B cell (primary cell): ENCODE measurements at regions not wholly inside any gene's neighbourhood (a gene's known extent, or its start where the extent isn't known, plus 50 kb on each side); places are given as distances from the start of the nearest gene placed in this dataset.

Experiments
- ATAC-seq: fragments of 200-7000 bp; cut with Tn5 transposase; one replicate; pipeline ENCODE4 v1.10.0; 2021; ENCODE audit warnings: low read depth, mild to moderate bottlenecking, moderate number of reproducible peaks, moderate library complexity
- CTCF ChIA-PET: fragments of 350-600 bp; sonication (Branson Sonifier 250); formaldehyde crosslinking; loops from one replicate; lab custom pipeline; 2021; ENCODE audit warnings: antibody characterized with exemption, inconsistent platforms; lab: Charles Lee
- POLR2A ChIA-PET: fragments of 350-600 bp; sonication (Branson Sonifier 250); formaldehyde crosslinking; loops from one replicate; lab custom pipeline; 2021; ENCODE audit warnings: antibody characterized with exemption; lab: Charles Lee
- DNase-seq: peaks from one replicate; pipeline ENCODE4 v3.0.0; 2013
- H2AFZ ChIP-seq: 2 replicates; pipeline ENCODE4 v1.6.1; 2012; ENCODE audit warnings: mild to moderate bottlenecking, low read depth, low read length; ENCODE audit not compliant: insufficient read depth, poor library complexity, severe bottlenecking
- H3K27ac ChIP-seq, 2 donors: 1 replicate in 1 of 2; 2 replicates in 1 of 2; pipeline ENCODE4 v1.5.1; 2012 to 2013; ENCODE audit warnings: low read length in 2 of 2, mild to moderate bottlenecking in 2 of 2, moderate library complexity in 1 of 2
- H3K27me3 ChIP-seq, 4 experiments: fragments of 200-600 bp in 1 of 4; sonication (generic) in 1 of 4; replicated peaks in 1 of 4; 1 replicate in 2 of 4; 2 replicates in 2 of 4; pipeline versions ENCODE4 v1.6.1 to v1.7.0; 2013 to 2016; ENCODE audit warnings: low read length in 3 of 4, mild to moderate bottlenecking in 2 of 4, mixed read lengths in 1 of 4, moderate library complexity in 1 of 4; ENCODE audit not compliant: insufficient read depth in 4 of 4, control insufficient read depth in 3 of 4; ENCODE audit errors: control extremely low read depth in 1 of 4
- H3K36me3 ChIP-seq, 2 experiments: replicated peaks in 1 of 2; 1 replicate in 1 of 2; 2 replicates in 1 of 2; pipeline versions ENCODE4 v1.6.1 to v1.7.1; 2013; ENCODE audit warnings: low read length in 1 of 2; ENCODE audit not compliant: insufficient read depth in 2 of 2, control insufficient read depth in 1 of 2; ENCODE audit errors: control extremely low read depth in 1 of 2, extremely low read depth in 1 of 2
- H3K4me1 ChIP-seq, 2 donors: fragments of 200-600 bp in 1 of 2; sonication (generic) in 1 of 2; 1 replicate in 1 of 2; 2 replicates in 1 of 2; pipeline versions ENCODE4 v1.5.1 to v1.6.1; 2013 to 2017; ENCODE audit warnings: low read length in 2 of 2; ENCODE audit not compliant: control insufficient read depth in 2 of 2, insufficient read depth in 2 of 2
- H3K4me2 ChIP-seq: replicated peaks from 2 replicates; pipeline ENCODE3; 2012; ENCODE audit warnings: mild to moderate bottlenecking, low read depth, low read length; ENCODE audit not compliant: poor library complexity, severe bottlenecking
- H3K4me3 ChIP-seq, 5 experiments: fragments of 200-600 bp in 1 of 5; sonication (generic) in 1 of 5; 1 replicate in 3 of 5; 2 replicates in 2 of 5; pipeline versions ENCODE4 v1.5.1 to v1.7.0; 2011 to 2016; ENCODE audit warnings: low read length in 4 of 5, mild to moderate bottlenecking in 4 of 5, low read depth in 2 of 5, control low read depth in 1 of 5, moderate library complexity in 1 of 5; ENCODE audit not compliant: insufficient read depth in 1 of 5; ENCODE audit errors: control extremely low read depth in 1 of 5, extremely low read depth in 1 of 5
- H3K79me2 ChIP-seq: fragments of 200-600 bp; sonication (generic); one replicate; pipeline ENCODE4 v1.6.0; 2016; ENCODE audit warnings: low read length; ENCODE audit not compliant: control insufficient read depth, insufficient read depth
- H3K9ac ChIP-seq: fragments of 200-600 bp; sonication (generic); 2 replicates; pipeline ENCODE4 v1.6.1; 2017; ENCODE audit warnings: mild to moderate bottlenecking, low read length, moderate library complexity
- H3K9me3 ChIP-seq, 3 donors: one replicate each; pipeline versions ENCODE4 v1.6.1 to v1.7.1; 2013; ENCODE audit warnings: low read length in 2 of 3; ENCODE audit not compliant: control insufficient read depth in 2 of 3, insufficient read depth in 1 of 3; ENCODE audit errors: control extremely low read depth in 1 of 3
- H4K20me1 ChIP-seq: 2 replicates; pipeline ENCODE4 v1.6.0; 2012; ENCODE audit warnings: mild to moderate bottlenecking, low read length; ENCODE audit not compliant: insufficient read depth, control insufficient read depth, poor library complexity, severe bottlenecking
- H3K27ac Mint-ChIP-seq: one replicate; pipeline ENCODE4 v1.8.0; 2021; ENCODE audit warnings: mixed read lengths
- H3K27me3 Mint-ChIP-seq: one replicate; pipeline ENCODE4 v1.8.0; 2021; ENCODE audit warnings: mixed read lengths
- H3K4me1 Mint-ChIP-seq: one replicate; pipeline ENCODE4 v1.8.0; 2021; ENCODE audit warnings: mixed read lengths
- H3K4me3 Mint-ChIP-seq: one replicate; pipeline ENCODE4 v1.8.0; 2021; ENCODE audit warnings: mixed read lengths
- H3K9me3 Mint-ChIP-seq: one replicate; pipeline ENCODE4 v1.8.0; 2022; ENCODE audit warnings: mixed read lengths; ENCODE audit not compliant: insufficient read depth
- CTCF ChIP-seq: fragments of 200-600 bp; IDR thresholded peaks from one replicate; pipeline ENCODE4 v1.8.0; 2022; ENCODE audit warnings: antibody characterized with exemption, mild to moderate bottlenecking
- EZH2 ChIP-seq: IDR thresholded peaks from 2 replicates; pipeline ENCODE4 v1.6.1; 2012; ENCODE audit warnings: borderline replicate concordance, low read depth, mild to moderate bottlenecking, moderate library complexity, low read length; ENCODE audit not compliant: insufficient read depth, poor library complexity, severe bottlenecking
- WGBS: methylation state at CpG from one replicate; pipeline ENCODE4 v1.1.5; 2013; ENCODE audit warnings: missing lambda C conversion rate; ENCODE audit not compliant: insufficient coverage; 5-methylcytosine and 5-hydroxymethylcytosine counted together
- intact Hi-C: fragments of 100-400 bp; cut with micrococcal nuclease; formaldehyde crosslinking; loops from one replicate; pipeline ENCODE4 v1.10.0; 2022

GRCh38 chr18:1480309-1480708, 575.6 kb downstream of the ADCYAP1 start:
- Histone ChIP-seq H3K27me3 (no peaks in the 10 kb centered on the region), H3K36me3 (no peaks in the 10 kb centered on the region), H3K9ac (no peak overlapping the region), H3K9me3 (peaks cover 0 to 4% (median 0%) of the 10 kb centered on the region in 3 donors), H3K4me2 (no peak overlapping the region), H2AFZ (no peak overlapping the region), H3K79me2 (no peaks in the 10 kb centered on the region), H3K4me1 (no peaks in the 10 kb centered on the region), H4K20me1 (no peaks in the 10 kb centered on the region), H3K4me3 (no peak overlapping the region), H3K27ac (no peak overlapping the region)
- CTCF ChIA-PET, result no interaction called here
- POLR2A ChIA-PET, result no interaction called here
- intact Hi-C loops, result no loop called here
- TF ChIP-seq CTCF, result no peak
- TF ChIP-seq EZH2, result no peak
- H3K27ac Mint-ChIP-seq, result no peak overlapping the region
- DNase-seq, result no peak
- H3K4me1 Mint-ChIP-seq, result no peaks in the 10 kb centered on the region
- H3K27me3 Mint-ChIP-seq, result no peaks in the 10 kb centered on the region
- no peak for ATAC-seq
- no CpG with 5 or more reads among the region's 2 CpGs for WGBS
- H3K4me3 Mint-ChIP-seq, result no peak overlapping the region
- no peaks in the 10 kb centered on the region for H3K9me3 Mint-ChIP-seq

- H3K27me3 Mint-ChIP-seq, result no peaks in the 10 kb centered on the region
- TF ChIP-seq CTCF (no peak), EZH2 (no peak)
- no peak overlapping the region for H3K4me3 Mint-ChIP-seq
- Histone ChIP-seq H3K9me3 (peaks cover 0 to 4% (median 0%) of the 10 kb centered on the region in 3 donors), H3K4me3 (no peak overlapping the region), H3K79me2 (no peaks in the 10 kb centered on the region), H3K4me1 (no peaks in the 10 kb centered on the region), H3K9ac (no peak overlapping the region), H3K36me3 (no peaks in the 10 kb centered on the region), H4K20me1 (no peaks in the 10 kb centered on the region), H3K4me2 (no peak overlapping the region), H3K27ac (no peak overlapping the region), H2AFZ (no peak overlapping the region), H3K27me3 (no peaks in the 10 kb centered on the region)
- ChIA-PET CTCF (no interaction called here), POLR2A (no interaction called here)
- DNase-seq (no peak), ATAC-seq (no peak)
- intact Hi-C loops, result no loop called here
- H3K9me3 Mint-ChIP-seq, result no peaks in the 10 kb centered on the region
- H3K4me1 Mint-ChIP-seq, result no peaks in the 10 kb centered on the region
- H3K27ac Mint-ChIP-seq, result no peak overlapping the region
- WGBS, result no CpG with 5 or more reads among the region's 1 CpG
Measured at GRCh38 chr18:1481577-1481976, 576.9 kb downstream of the ADCYAP1 start.
